HuH-7.5 (cell line): ENCODE measurements at regions not wholly inside any gene's neighbourhood (a gene's known extent, or its start where the extent isn't known, plus 50 kb on each side); places are given as distances from the start of the nearest gene placed in this dataset.
A peak's percentile ranks its signal among the peaks of the same experiment; 100 is the strongest.
"Not testable (repeated sequence)": the region's sequence is repeated elsewhere in the genome, so short reads cannot be mapped to it uniquely, and the experiment has no call there.

Experiments used
- DNase-seq: peaks from one replicate; pipeline ENCODE4 v3.0.0; 2011; ENCODE audit warnings: low spot score

GRCh38 chr3:150357923-150358607, 50.0 kb upstream of the TSC22D2 start:
- DNase-seq: no peak

- no peak for DNase-seq
Measured at GRCh38 chr3:150357140-150357539, 51.0 kb upstream of the TSC22D2 start.

GRCh38 chr3:150355574-150355973, 52.5 kb upstream of the TSC22D2 start:
- DNase-seq: no peak

- DNase-seq: no peak
Measured at GRCh38 chr3:150352931-150353330, 55.2 kb upstream of the TSC22D2 start.

GRCh38 chr3:150351398-150351797, 56.7 kb upstream of the TSC22D2 start:
- no peak for DNase-seq

GRCh38 chr3:150349314-150350097, 58.6 kb upstream of the TSC22D2 start:
- DNase-seq: no peak

GRCh38 chr3:150348500-150348899, 59.6 kb upstream of the TSC22D2 start:
- DNase-seq: no peak

GRCh38 chr3:150346981-150347863, 60.9 kb upstream of the TSC22D2 start:
- DNase-seq: no peak

- DNase-seq: no peak
Measured at GRCh38 chr3:150346266-150346665, 61.8 kb upstream of the TSC22D2 start.

GRCh38 chr3:150345021-150345538, 63.0 kb upstream of the TSC22D2 start:
- DNase-seq: peak; percentile 35

- DNase-seq: no peak
Measured at GRCh38 chr3:150344079-150344759, 63.9 kb upstream of the TSC22D2 start.

GRCh38 chr3:150342896-150343467, 65.1 kb upstream of the TSC22D2 start:
- no peak for DNase-seq

GRCh38 chr3:150341891-150342290, 66.2 kb upstream of the TSC22D2 start:
- DNase-seq: no peak

- not testable (repeated sequence) for DNase-seq
Measured at GRCh38 chr3:150336363-150336762, 71.7 kb upstream of the TSC22D2 start.

- no peak for DNase-seq
Measured at GRCh38 chr3:150335631-150336030, 72.5 kb upstream of the TSC22D2 start.

GRCh38 chr3:150334974-150335373, 73.1 kb upstream of the TSC22D2 start:
- no peak for DNase-seq

- no peak for DNase-seq
Measured at GRCh38 chr3:150333477-150333876, 74.6 kb upstream of the TSC22D2 start.

- no peak for DNase-seq
Measured at GRCh38 chr3:150331978-150332568, 76.0 kb upstream of the TSC22D2 start.

GRCh38 chr3:150330872-150331271, 77.2 kb upstream of the TSC22D2 start:
- DNase-seq: no peak

- DNase-seq: no peak
Measured at GRCh38 chr3:150330174-150330573, 77.9 kb upstream of the TSC22D2 start.

GRCh38 chr3:150329408-150329807, 78.7 kb upstream of the TSC22D2 start:
- no peak for DNase-seq
